ENCODE measurements at regions not wholly inside any gene's neighbourhood (a gene's known extent, or its start where the extent isn't known, plus 50 kb on each side); places are given as distances from the start of the nearest gene placed in this dataset.
A peak's percentile ranks its signal among the peaks of the same experiment; 100 is the strongest.

- no peak overlapping the region for H2BK15ac ChIP-seq (ENCODE audit: low read depth, poor library complexity, severe bottlenecking)
- 80% methylated on average over 1 of the region's 1 CpG for WGBS
- no peak overlapping the region for H4K91ac ChIP-seq (ENCODE audit: low read length)
- no peaks in the 10 kb centered on the region for H3K36me3 ChIP-seq (ENCODE audit: control insufficient read depth in 1 of 2, insufficient read depth in 2 of 2, low read depth in 1 of 2, low read length in 2 of 2)
- H3K4ac ChIP-seq (ENCODE audit: low read depth in 1 of 2, low read length in 2 of 2), result no peak overlapping the region
- no peak overlapping the region for H3K18ac ChIP-seq (ENCODE audit: low read depth in 1 of 2, low read length in 2 of 2)
- no peak overlapping the region for H2BK120ac ChIP-seq (ENCODE audit: low read depth, low read length)
- DNase-seq, result no peak
- H2AK5ac ChIP-seq (ENCODE audit: low read length, severe bottlenecking), result no peak overlapping the region
- no peak overlapping the region for H3K4me2 ChIP-seq (ENCODE audit: low read length, poor library complexity, severe bottlenecking)
- no peak overlapping the region for H3K14ac ChIP-seq (ENCODE audit: low read length in 2 of 2)
- H2BK12ac ChIP-seq (ENCODE audit: low read length in 2 of 2), result no peak overlapping the region
- H3K9me3 ChIP-seq (ENCODE audit: control insufficient read depth, low read length), result no peaks in the 10 kb centered on the region
- H3K9ac ChIP-seq (ENCODE audit: low read length), result no peak overlapping the region
- no peaks in the 10 kb centered on the region for H3K27me3 ChIP-seq (ENCODE audit: control insufficient read depth in 1 of 2, insufficient read depth in 1 of 2, low read length in 2 of 2)
- H3K4me1 ChIP-seq (ENCODE audit: control insufficient read depth, insufficient read depth, low read depth, low read length), result no peaks in the 10 kb centered on the region
- H2BK5ac ChIP-seq (ENCODE audit: low read depth, low read length, poor library complexity, severe bottlenecking), result no peak overlapping the region
- H3K23ac ChIP-seq (ENCODE audit: low read length in 2 of 2), result no peak overlapping the region
- no peak overlapping the region for H3K4me3 ChIP-seq (ENCODE audit: insufficient read depth in 1 of 2, low read depth in 1 of 2, low read length in 2 of 2)
- no peak overlapping the region for H3K27ac ChIP-seq (ENCODE audit: low read length, poor library complexity, severe bottlenecking)
- H3K79me1 ChIP-seq (replicated peaks; ENCODE audit: low read length, poor library complexity, severe bottlenecking), result no peaks in the 10 kb centered on the region
- no peak overlapping the region for H2AFZ ChIP-seq (ENCODE audit: low read depth, low read length)
- no peak overlapping the region for H4K8ac ChIP-seq (ENCODE audit: low read length)
Observed at GRCh38 chr6:140782941-140783340, 1349.8 kb upstream of the GJE1 start.

DNA sequence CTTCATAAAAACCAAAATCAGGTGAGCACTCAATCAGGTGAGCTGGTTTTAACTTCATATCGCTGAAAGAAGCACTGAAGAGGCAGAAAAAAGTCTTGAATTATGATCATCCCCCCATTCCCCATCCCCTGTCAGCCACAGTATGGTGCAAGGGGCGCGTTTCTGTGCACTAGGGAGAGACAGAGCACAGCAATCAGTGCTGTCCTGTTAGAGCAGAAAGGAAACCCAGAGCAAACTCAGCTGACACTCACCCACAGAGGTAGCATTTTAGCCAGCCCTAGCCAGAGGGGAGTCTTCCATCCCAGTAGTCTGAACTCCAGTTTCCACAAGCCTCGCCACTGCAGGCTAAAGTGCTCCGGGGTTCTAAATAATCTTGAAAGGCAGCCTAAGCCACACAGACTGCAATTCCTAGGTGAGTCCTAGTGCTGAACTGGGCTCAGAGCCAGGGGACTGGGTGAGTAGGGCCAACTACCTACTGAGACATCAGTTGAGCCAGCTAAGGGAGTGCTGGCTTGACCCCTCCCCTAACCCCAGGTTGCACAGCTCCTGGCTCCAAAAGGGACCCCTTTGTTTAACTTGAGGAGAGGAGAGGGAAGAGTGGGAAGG lies 1352.6 kb upstream of the GJE1 start:
- H2BK12ac ChIP-seq (ENCODE audit: low read length in 2 of 2), result no peak overlapping the region
- H3K27me3 ChIP-seq (ENCODE audit: control insufficient read depth in 1 of 2, insufficient read depth in 1 of 2, low read length in 2 of 2), result no peaks in the 10 kb centered on the region
- H3K4me1 ChIP-seq (ENCODE audit: control insufficient read depth, insufficient read depth, low read depth, low read length), result no peaks in the 10 kb centered on the region
- H3K18ac ChIP-seq (ENCODE audit: low read depth in 1 of 2, low read length in 2 of 2), result peak overlapping the region in 1 of 2 experiments; percentile 16
- no peak overlapping the region for H3K4me3 ChIP-seq (ENCODE audit: insufficient read depth in 1 of 2, low read depth in 1 of 2, low read length in 2 of 2)
- no peaks in the 10 kb centered on the region for H3K36me3 ChIP-seq (ENCODE audit: control insufficient read depth in 1 of 2, insufficient read depth in 2 of 2, low read depth in 1 of 2, low read length in 2 of 2)
- no peak overlapping the region for H2AFZ ChIP-seq (ENCODE audit: low read depth, low read length)
- no peak overlapping the region for H2BK120ac ChIP-seq (ENCODE audit: low read depth, low read length)
- H3K4me2 ChIP-seq (ENCODE audit: low read length, poor library complexity, severe bottlenecking), result no peak overlapping the region
- H2BK15ac ChIP-seq (ENCODE audit: low read depth, poor library complexity, severe bottlenecking), result no peak overlapping the region
- H3K9me3 ChIP-seq (ENCODE audit: control insufficient read depth, low read length), result no peaks in the 10 kb centered on the region
- H2AK5ac ChIP-seq (ENCODE audit: low read length, severe bottlenecking), result no peak overlapping the region
- no peak overlapping the region for H4K91ac ChIP-seq (ENCODE audit: low read length)
- H3K27ac ChIP-seq (ENCODE audit: low read length, poor library complexity, severe bottlenecking), result no peak overlapping the region
- no peak overlapping the region for H3K9ac ChIP-seq (ENCODE audit: low read length)
- H3K14ac ChIP-seq (ENCODE audit: low read length in 2 of 2), result no peak overlapping the region
- H4K8ac ChIP-seq (ENCODE audit: low read length), result no peak overlapping the region
- H3K4ac ChIP-seq (ENCODE audit: low read depth in 1 of 2, low read length in 2 of 2), result no peak overlapping the region
- H3K79me1 ChIP-seq (replicated peaks; ENCODE audit: low read length, poor library complexity, severe bottlenecking), result no peaks in the 10 kb centered on the region
- no peak overlapping the region for H2BK5ac ChIP-seq (ENCODE audit: low read depth, low read length, poor library complexity, severe bottlenecking)
- no peak overlapping the region for H3K23ac ChIP-seq (ENCODE audit: low read length in 2 of 2)
- no peak for DNase-seq
- 88% methylated on average over 5 of the region's 5 CpGs for WGBS

- Histone ChIP-seq H4K8ac (ENCODE audit: low read length) (no peak overlapping the region), H2BK12ac (ENCODE audit: low read length in 2 of 2) (no peak overlapping the region), H3K4me3 (ENCODE audit: insufficient read depth in 1 of 2, low read depth in 1 of 2, low read length in 2 of 2) (no peak overlapping the region), H2BK120ac (ENCODE audit: low read depth, low read length) (no peak overlapping the region), H4K91ac (ENCODE audit: low read length) (no peak overlapping the region), H2AFZ (ENCODE audit: low read depth, low read length) (no peak overlapping the region), H2BK15ac (ENCODE audit: low read depth, poor library complexity, severe bottlenecking) (no peak overlapping the region), H3K4me1 (ENCODE audit: control insufficient read depth, insufficient read depth, low read depth, low read length) (no peaks in the 10 kb centered on the region), H2BK5ac (ENCODE audit: low read depth, low read length, poor library complexity, severe bottlenecking) (no peak overlapping the region), H3K36me3 (ENCODE audit: control insufficient read depth in 1 of 2, insufficient read depth in 2 of 2, low read depth in 1 of 2, low read length in 2 of 2) (no peaks in the 10 kb centered on the region), H3K23ac (ENCODE audit: low read length in 2 of 2) (no peak overlapping the region), H3K14ac (ENCODE audit: low read length in 2 of 2) (no peak overlapping the region), H2AK5ac (ENCODE audit: low read length, severe bottlenecking) (no peak overlapping the region), H3K4me2 (ENCODE audit: low read length, poor library complexity, severe bottlenecking) (no peak overlapping the region), H3K4ac (ENCODE audit: low read depth in 1 of 2, low read length in 2 of 2) (no peak overlapping the region), H3K9me3 (ENCODE audit: control insufficient read depth, low read length) (no peaks in the 10 kb centered on the region), H3K79me1 (replicated peaks; ENCODE audit: low read length, poor library complexity, severe bottlenecking) (no peaks in the 10 kb centered on the region), H3K18ac (ENCODE audit: low read depth in 1 of 2, low read length in 2 of 2) (no peak overlapping the region), H3K27me3 (ENCODE audit: control insufficient read depth in 1 of 2, insufficient read depth in 1 of 2, low read length in 2 of 2) (no peaks in the 10 kb centered on the region), H3K9ac (ENCODE audit: low read length) (no peak overlapping the region), H3K27ac (ENCODE audit: low read length, poor library complexity, severe bottlenecking) (no peak overlapping the region)
- DNase-seq, result peak; percentile 29
- WGBS, result no CpG with 5 or more reads among the region's 2 CpGs
Observed at GRCh38 chr6:140779341-140779740, 1353.4 kb upstream of the GJE1 start.

- H2BK120ac ChIP-seq (ENCODE audit: low read depth, low read length), result no peak overlapping the region
- H2BK12ac ChIP-seq (ENCODE audit: low read length in 2 of 2), result no peak overlapping the region
- DNase-seq, result no peak
- no peak overlapping the region for H4K8ac ChIP-seq (ENCODE audit: low read length)
- H2BK15ac ChIP-seq (ENCODE audit: low read depth, poor library complexity, severe bottlenecking), result no peak overlapping the region
- H3K9me3 ChIP-seq (ENCODE audit: control insufficient read depth, low read length), result no peaks in the 10 kb centered on the region
- H3K18ac ChIP-seq (ENCODE audit: low read depth in 1 of 2, low read length in 2 of 2), result no peak overlapping the region
- WGBS, result no CpG with 5 or more reads among the region's 4 CpGs
- no peaks in the 10 kb centered on the region for H3K36me3 ChIP-seq (ENCODE audit: control insufficient read depth in 1 of 2, insufficient read depth in 2 of 2, low read depth in 1 of 2, low read length in 2 of 2)
- H4K91ac ChIP-seq (ENCODE audit: low read length), result no peak overlapping the region
- no peak overlapping the region for H2AFZ ChIP-seq (ENCODE audit: low read depth, low read length)
- no peak overlapping the region for H3K23ac ChIP-seq (ENCODE audit: low read length in 2 of 2)
- H3K4me3 ChIP-seq (ENCODE audit: insufficient read depth in 1 of 2, low read depth in 1 of 2, low read length in 2 of 2), result no peak overlapping the region
- H3K4me1 ChIP-seq (ENCODE audit: control insufficient read depth, insufficient read depth, low read depth, low read length), result no peaks in the 10 kb centered on the region
- no peak overlapping the region for H3K27ac ChIP-seq (ENCODE audit: low read length, poor library complexity, severe bottlenecking)
- no peak overlapping the region for H3K9ac ChIP-seq (ENCODE audit: low read length)
- H3K14ac ChIP-seq (ENCODE audit: low read length in 2 of 2), result no peak overlapping the region
- no peak overlapping the region for H2BK5ac ChIP-seq (ENCODE audit: low read depth, low read length, poor library complexity, severe bottlenecking)
- H2AK5ac ChIP-seq (ENCODE audit: low read length, severe bottlenecking), result no peak overlapping the region
- H3K27me3 ChIP-seq (ENCODE audit: control insufficient read depth in 1 of 2, insufficient read depth in 1 of 2, low read length in 2 of 2), result no peaks in the 10 kb centered on the region
- no peak overlapping the region for H3K4ac ChIP-seq (ENCODE audit: low read depth in 1 of 2, low read length in 2 of 2)
- no peaks in the 10 kb centered on the region for H3K79me1 ChIP-seq (replicated peaks; ENCODE audit: low read length, poor library complexity, severe bottlenecking)
- H3K4me2 ChIP-seq (ENCODE audit: low read length, poor library complexity, severe bottlenecking), result no peak overlapping the region
Observed at GRCh38 chr6:140777780-140778179, 1354.9 kb upstream of the GJE1 start.
